ENCODE measurements at regions not wholly inside any gene's neighbourhood (a gene's known extent, or its start where the extent isn't known, plus 50 kb on each side); places are given as distances from the start of the nearest gene placed in this dataset.

DNA sequence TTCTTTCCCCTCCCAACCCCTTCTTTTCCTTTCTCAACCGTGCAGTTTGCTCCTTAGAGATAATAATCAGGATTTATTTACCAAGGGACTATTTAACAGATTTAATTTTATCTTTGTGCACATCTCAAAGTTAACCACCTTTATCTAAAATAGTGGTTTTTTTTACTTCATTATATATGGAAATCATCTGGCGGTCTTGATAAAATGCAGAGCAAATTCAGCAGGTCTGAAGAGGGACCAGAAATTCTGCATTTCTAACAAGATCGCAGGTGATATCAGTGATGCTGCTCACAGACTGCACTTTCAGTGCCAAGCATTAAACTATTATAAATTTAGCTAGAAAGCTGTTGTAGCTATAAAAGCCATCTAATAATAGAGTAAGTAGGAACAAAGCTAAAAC, 83.4 kb upstream of the NEGR1 start:
- Mint-ChIP-seq H3K27ac (no peak overlapping the region), H3K36me3 (ENCODE audit: insufficient read depth) (no peaks in the 10 kb centered on the region), H3K4me3 (ENCODE audit: low read depth) (no peak overlapping the region), H3K27me3 (no peaks in the 10 kb centered on the region), H3K4me1 (ENCODE audit: low read depth) (no peaks in the 10 kb centered on the region), H3K9me3 (ENCODE audit: low read depth) (peaks cover 6% of the 10 kb centered on the region)
- TF ChIP-seq, protein P1, sequence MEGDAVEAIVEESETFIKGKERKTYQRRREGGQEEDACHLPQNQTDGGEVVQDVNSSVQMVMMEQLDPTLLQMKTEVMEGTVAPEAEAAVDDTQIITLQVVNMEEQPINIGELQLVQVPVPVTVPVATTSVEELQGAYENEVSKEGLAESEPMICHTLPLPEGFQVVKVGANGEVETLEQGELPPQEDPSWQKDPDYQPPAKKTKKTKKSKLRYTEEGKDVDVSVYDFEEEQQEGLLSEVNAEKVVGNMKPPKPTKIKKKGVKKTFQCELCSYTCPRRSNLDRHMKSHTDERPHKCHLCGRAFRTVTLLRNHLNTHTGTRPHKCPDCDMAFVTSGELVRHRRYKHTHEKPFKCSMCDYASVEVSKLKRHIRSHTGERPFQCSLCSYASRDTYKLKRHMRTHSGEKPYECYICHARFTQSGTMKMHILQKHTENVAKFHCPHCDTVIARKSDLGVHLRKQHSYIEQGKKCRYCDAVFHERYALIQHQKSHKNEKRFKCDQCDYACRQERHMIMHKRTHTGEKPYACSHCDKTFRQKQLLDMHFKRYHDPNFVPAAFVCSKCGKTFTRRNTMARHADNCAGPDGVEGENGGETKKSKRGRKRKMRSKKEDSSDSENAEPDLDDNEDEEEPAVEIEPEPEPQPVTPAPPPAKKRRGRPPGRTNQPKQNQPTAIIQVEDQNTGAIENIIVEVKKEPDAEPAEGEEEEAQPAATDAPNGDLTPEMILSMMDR (IDR thresholded peaks at IDR 0.05; ENCODE audit: unreplicated experiment), result no peak
- DNase-seq (ENCODE audit: low spot score, unreplicated experiment), result no peak

- Mint-ChIP-seq H3K36me3 (ENCODE audit: insufficient read depth) (no peaks in the 10 kb centered on the region), H3K27me3 (no peaks in the 10 kb centered on the region), H3K4me3 (ENCODE audit: low read depth) (no peak overlapping the region), H3K9me3 (ENCODE audit: low read depth) (peaks cover 3% of the 10 kb centered on the region), H3K27ac (no peak overlapping the region), H3K4me1 (ENCODE audit: low read depth) (no peaks in the 10 kb centered on the region)
- DNase-seq (ENCODE audit: low spot score, unreplicated experiment), result no peak
- TF ChIP-seq, protein P1 (IDR thresholded peaks at IDR 0.05; ENCODE audit: unreplicated experiment), result no peak
Measured at GRCh38 chr1:72362538-72362937, 80.2 kb upstream of the NEGR1 start.

DNA sequence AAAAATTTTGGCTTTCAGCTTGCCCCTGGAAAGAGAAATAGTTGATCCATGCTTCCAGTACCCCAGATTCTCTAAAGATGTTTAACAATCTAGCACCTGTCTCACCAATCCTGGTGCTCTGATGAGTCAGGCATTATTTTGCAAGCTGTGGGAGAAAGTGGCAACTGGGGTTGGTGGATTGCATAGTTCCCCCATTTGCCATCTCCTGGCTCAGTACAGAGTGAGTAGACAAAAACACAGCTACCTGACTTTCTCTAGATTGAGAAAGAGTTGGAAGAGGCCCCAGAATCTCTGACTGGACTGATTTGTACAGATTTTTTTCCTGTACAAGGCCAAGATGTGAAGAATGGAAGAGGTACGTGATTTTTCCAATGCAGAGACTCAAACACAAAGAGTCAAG, 75.1 kb upstream of the NEGR1 start:
- H3K4me3 Mint-ChIP-seq (ENCODE audit: low read depth), result no peak overlapping the region
- H3K27me3 Mint-ChIP-seq, result no peaks in the 10 kb centered on the region
- TF ChIP-seq, protein P1 (IDR thresholded peaks at IDR 0.05; ENCODE audit: unreplicated experiment), result no peak
- DNase-seq (ENCODE audit: low spot score, unreplicated experiment), result no peak
- H3K9me3 Mint-ChIP-seq (ENCODE audit: low read depth), result peaks cover 3% of the 10 kb centered on the region
- no peaks in the 10 kb centered on the region for H3K4me1 Mint-ChIP-seq (ENCODE audit: low read depth)
- H3K27ac Mint-ChIP-seq, result no peak overlapping the region
- H3K36me3 Mint-ChIP-seq (ENCODE audit: insufficient read depth), result no peaks in the 10 kb centered on the region

GRCh38 chr1:72355899-72356298, 73.6 kb upstream of the NEGR1 start:
- no peak overlapping the region for H3K27ac Mint-ChIP-seq
- H3K9me3 Mint-ChIP-seq (ENCODE audit: low read depth), result no peaks in the 10 kb centered on the region
- no peak overlapping the region for H3K4me3 Mint-ChIP-seq (ENCODE audit: low read depth)
- no peaks in the 10 kb centered on the region for H3K27me3 Mint-ChIP-seq
- H3K36me3 Mint-ChIP-seq (ENCODE audit: insufficient read depth), result no peaks in the 10 kb centered on the region
- H3K4me1 Mint-ChIP-seq (ENCODE audit: low read depth), result no peaks in the 10 kb centered on the region
- DNase-seq (ENCODE audit: low spot score, unreplicated experiment), result no peak
- TF ChIP-seq, protein P1 (IDR thresholded peaks at IDR 0.05; ENCODE audit: unreplicated experiment), result no peak

DNA sequence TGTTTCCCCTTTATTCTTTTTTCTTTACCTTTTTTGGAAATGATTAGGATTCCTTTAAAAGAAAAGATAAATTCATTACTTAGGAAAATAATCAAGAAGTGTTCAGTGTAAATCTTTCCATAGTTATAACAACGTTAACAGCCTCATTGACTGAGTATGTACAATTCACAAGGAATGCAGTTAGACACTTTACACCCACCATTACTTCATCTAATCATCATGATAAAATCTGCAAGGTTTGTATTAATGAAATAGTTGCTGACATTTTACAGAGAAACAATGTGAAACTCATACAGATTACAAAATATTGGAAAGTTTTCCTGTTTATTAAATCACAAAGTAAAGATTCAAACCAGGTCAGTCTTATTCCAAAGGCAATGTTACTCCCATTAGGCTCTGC, 59.3 kb upstream of the NEGR1 start:
- Mint-ChIP-seq H3K36me3 (ENCODE audit: insufficient read depth) (no peaks in the 10 kb centered on the region), H3K4me3 (ENCODE audit: low read depth) (no peak overlapping the region), H3K4me1 (ENCODE audit: low read depth) (no peaks in the 10 kb centered on the region), H3K27me3 (no peaks in the 10 kb centered on the region), H3K27ac (no peak overlapping the region), H3K9me3 (ENCODE audit: low read depth) (no peaks in the 10 kb centered on the region)
- TF ChIP-seq, protein P1 (IDR thresholded peaks at IDR 0.05; ENCODE audit: unreplicated experiment), result no peak
- no peak for DNase-seq (ENCODE audit: low spot score, unreplicated experiment)
